ENCODE measurements at regions not wholly inside any gene's neighbourhood (a gene's known extent, or its start where the extent isn't known, plus 50 kb on each side); places are given as distances from the start of the nearest gene placed in this dataset.
"Not testable (repeated sequence)": the region's sequence is repeated elsewhere in the genome, so short reads cannot be mapped to it uniquely, and the experiment has no call there.

GRCh38 chr5:131001507-131001906 lies 163.5 kb downstream of the HINT1 start:
- no peak for DNase-seq

- no peak for DNase-seq
Measured at GRCh38 chr5:131000289-131000688, 164.8 kb downstream of the HINT1 start.

- DNase-seq: not testable (repeated sequence)
Measured at GRCh38 chr5:130996720-130997119, 168.3 kb downstream of the HINT1 start.

DNA sequence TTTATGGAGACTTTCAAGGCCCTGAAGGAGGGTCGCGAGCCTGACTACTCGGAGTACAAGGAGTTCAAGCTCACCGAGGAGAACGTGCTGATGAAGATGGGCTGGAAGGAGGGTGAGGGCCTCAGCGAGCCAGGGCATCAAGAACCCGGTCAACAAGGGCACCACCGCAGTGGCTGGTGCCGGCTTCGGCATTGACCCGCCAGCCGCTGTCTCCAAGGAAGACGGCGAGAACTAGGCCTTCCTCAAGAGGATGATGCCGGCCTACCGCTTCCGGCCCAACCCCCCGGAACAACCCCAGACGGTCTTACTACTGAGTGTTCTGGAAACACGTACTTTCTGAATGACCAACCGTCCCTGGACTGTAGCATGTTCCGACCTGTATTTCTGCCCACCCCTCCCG lies 169.2 kb downstream of the HINT1 start:
- no peak for DNase-seq

DNA sequence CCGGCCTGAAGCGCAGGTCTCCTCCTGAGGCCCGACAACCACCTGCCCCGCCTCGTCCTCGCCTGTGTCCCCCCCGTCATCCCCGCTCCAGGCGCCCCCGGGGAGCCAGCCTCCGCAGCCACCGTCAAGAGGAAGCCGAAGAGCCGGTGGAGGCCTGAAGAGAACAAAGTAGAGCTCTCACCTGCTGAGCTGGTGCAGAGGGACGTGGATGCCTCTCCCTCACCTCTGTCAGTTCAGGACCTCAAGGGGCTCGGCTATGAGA lies 169.9 kb downstream of the HINT1 start:
- no peak for DNase-seq

DNA sequence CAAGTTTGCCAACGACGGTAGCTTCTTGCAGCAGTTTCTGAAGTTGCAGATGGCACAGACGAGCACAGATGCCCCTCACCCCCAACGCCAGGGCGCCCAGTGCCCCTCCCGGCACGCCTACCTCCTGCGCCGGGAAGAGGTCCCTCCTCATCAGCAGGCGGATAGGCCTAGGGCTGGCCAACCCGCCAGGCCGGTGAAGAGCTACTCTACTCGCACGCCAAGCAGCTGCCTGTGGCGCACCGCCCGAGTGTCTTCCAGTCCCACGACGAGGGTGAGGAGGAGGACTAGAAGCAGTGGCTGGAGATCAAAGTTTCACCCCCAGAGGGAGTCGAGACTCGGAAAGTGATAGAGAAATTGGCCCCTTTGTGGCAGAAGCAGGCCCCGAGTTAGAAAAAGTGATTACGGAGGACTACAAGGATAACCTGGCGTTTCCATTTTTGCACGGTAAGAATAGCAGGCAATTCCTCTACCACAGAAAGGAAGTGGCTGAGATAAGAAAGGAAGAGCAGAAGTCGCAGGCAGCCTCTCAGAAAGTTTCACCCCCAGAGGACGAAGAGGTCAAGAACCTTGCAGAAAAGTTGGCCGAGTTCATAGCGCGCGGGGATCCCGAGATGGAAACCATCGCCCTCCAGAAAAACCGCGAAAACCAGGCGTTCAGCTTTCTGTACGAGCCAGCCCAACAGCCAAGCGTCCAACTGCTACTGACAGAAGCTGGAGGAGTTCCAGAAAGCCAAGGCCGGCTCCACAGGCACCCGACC lies 170.4 kb downstream of the HINT1 start:
- no peak for DNase-seq

- no peak for DNase-seq
Measured at GRCh38 chr5:130992621-130993020, 172.4 kb downstream of the HINT1 start.

DNA sequence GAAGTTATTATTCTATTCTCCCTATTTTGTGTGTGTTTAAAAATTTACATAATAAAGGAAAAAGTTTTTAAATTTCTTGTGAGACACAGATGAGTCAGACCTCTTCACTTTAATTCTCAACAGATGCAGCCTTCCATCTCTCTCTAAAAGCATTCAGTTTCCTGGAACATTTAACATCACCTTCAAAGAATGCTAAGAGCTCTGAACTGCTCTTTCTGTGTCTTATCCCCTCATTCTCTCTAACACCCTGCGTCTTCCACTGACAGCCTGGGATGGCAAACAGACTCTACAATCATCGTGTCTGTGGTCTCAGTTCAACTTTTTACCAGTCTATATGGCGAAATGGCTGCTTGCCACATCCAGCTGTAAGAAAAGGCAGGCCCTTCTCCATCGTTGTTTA lies 173.0 kb downstream of the HINT1 start:
- no peak for DNase-seq

- DNase-seq: no peak
Measured at GRCh38 chr5:130985776-130986175, 179.3 kb downstream of the HINT1 start.

DNA sequence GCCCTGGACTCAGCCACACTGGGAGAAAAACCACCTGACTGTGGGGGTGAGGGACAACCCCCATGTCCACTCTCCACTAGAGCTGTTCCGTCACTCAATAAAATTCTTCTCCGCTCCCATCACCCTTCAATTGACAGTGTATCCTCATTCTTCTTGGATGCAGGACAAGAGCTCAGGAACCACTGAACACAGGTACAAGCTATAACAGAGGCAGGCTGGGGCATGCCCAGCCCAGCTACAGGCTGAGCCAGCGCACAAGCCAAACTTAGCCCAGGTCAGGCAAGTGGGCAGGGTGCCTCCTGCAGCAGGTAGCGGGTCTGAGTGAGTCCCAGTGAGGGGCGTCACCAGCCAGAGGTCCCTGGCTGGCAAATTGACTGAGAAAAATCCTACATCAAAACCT lies 183.4 kb downstream of the HINT1 start:
- DNase-seq: no peak

DNA sequence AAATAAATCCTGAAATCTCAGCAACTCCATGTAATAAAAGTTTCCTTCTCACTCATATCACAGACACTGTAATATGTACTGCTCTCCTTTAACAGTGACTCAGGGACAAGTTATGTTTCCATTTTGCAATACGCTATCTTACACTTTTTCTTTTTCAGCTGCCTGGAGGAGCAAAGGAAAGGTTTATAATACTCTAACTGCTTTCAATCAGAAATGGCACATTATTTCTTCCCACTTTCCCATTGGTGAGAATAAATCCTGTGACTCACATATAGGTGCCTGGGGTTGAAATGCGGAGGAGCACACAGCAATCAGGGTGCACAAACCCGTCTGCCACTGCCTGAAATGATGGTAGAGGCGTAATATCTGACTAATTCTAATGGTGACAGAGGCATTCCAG lies 186.6 kb downstream of the HINT1 start:
- DNase-seq: no peak

- DNase-seq: no peak
Measured at GRCh38 chr5:130976493-130976892, 188.6 kb downstream of the HINT1 start.

DNA sequence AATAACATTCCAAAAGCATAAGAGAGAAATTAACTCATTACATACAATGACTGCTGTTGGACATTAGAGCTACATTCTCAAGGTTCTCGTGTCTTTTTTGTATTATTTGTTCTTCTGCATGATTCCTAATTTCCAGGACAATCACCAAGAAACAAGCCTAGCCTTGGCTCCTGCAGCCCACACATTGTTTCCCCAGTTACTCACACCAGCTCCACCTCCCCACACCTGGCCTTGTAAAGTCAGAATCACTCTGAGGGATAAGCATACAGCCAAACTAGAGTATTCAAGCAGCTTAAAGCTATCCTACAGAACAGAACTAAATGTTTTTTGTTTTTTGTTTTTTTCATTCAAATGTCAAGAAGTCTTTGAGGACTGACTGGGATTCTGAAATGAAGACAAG lies 189.2 kb downstream of the HINT1 start:
- DNase-seq: no peak

GRCh38 chr5:130975299-130975698 lies 189.8 kb downstream of the HINT1 start:
- DNase-seq: no peak

- no peak for DNase-seq
Measured at GRCh38 chr5:130974021-130974683, 190.9 kb downstream of the HINT1 start.

- no peak for DNase-seq
Measured at GRCh38 chr5:130966990-130967525, 198.0 kb downstream of the HINT1 start.

- no peak for DNase-seq
Measured at GRCh38 chr5:130965920-130966319, 199.1 kb downstream of the HINT1 start.

- DNase-seq: no peak
Measured at GRCh38 chr5:130965360-130965759, 199.7 kb downstream of the HINT1 start.

DNA sequence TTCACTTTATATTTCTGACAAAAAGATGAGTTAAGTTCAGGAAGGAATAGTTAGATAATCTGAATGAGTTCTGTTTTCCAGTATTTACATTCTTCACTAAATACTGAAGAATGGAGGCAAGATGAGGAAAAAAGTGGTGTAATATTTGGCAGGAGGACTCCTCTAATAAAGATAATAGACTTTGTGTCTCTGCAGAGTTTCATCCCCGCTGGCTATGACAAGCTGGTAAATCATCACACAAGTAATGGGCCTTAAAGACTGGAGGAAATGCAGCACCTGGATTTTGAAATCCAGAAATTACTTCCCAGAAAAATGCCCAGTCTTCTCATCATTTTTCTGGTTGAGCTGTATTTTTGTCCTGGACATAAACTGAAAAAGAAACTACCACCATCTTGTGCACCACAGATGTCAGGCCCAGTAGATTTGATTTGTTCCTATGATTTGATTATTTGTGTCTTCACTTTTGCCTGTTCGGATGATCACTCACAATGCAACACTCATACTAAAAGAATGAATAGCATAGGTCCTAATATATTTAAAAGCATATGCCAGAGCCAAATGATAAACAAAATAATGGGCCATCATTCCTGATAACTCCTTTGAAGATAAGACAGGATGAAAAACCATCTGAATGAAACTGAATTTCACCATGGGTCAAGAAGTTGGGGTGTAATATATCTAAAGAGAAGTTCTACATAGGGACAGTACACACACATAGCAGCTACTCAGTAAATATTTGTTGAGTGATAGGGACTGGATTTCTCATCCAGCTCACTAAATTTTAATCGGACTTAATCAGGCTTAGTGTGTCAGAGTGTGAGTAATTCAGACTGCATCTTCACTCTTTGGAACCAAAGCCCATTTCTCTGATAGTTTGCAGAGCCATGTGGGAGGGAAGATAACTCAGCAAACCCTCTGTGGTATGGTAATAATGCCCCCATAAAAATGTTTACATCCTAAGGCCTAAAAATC lies 200.5 kb downstream of the HINT1 start:
- no peak for DNase-seq

DNA sequence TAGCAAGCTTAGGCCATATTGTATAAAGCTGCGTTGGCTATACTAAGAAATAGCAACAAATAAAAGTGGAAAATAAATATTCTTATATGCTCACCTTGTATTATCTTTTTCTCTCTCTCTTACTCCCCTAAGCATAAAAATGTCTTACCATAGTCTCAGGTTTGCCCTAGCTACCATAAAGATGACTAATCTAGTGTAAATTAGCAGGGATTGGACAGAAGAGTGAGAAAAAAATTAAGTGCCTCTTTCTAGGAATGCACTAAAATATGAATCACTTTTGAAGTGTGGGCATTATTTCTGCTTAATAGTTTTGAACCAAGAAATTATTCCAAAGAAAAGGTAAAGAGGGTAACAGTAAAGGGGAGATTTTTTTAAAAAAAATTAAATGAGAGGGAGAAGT lies 201.3 kb downstream of the HINT1 start:
- no peak for DNase-seq

DNA sequence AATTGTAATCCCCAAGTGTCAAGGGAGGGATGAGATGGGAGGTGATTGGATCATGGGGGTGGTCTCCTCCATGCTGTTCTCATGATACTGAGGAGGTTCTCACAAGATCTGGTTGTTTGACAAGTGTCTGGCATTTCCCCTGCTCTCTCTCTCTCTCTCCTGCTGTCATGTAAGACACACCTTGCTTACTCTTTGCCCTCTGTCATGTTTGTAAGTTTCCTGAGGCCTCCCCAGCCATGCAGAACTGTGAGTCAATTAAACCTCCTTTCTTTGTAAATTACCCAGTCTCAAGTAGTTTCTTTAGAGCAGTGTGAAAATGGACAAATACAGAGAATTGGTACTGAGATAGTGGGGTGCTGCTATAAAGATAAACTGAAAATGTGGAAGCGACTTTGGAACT lies 207.9 kb downstream of the HINT1 start:
- DNase-seq: no peak

- no peak for DNase-seq
Measured at GRCh38 chr5:130955041-130955440, 210.0 kb downstream of the HINT1 start.

DNA sequence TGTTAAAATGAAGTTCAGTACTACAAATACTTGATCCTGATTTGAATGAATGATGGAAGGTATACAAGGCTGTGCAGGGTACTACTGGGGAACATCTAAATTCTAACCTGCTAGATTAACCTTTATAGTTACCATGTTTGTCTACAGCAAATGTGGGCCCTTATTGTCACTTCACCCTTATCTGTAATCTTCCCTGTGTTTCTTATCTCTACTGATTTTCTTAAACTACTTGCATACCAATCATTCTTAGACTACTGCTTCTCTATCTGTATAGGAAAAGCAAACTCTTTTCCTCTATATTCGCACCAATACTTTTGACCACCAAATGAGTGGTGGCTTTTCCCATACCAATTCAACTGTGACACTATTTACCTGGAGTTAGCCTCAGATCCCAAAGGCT lies 210.7 kb downstream of the HINT1 start:
- no peak for DNase-seq

DNA sequence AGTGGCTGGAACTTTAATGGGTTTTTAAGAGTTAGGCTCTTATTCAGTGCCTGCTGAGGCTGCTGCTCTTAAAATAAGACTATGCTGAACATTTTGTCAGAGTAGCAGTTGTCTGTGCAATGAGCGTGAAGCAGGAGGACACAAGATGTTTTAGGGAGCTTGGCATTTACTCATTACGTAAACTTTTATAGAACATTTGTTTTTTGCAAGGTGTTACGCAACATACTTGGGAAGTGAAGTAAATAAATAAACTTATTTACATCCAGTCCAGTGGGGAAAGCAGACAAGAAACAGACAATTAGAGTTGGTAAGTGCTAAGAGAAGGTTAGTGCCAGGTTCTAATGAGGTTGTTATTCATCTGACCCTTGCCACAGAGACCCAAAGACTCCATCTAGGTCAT lies 226.0 kb downstream of the HINT1 start:
- no peak for DNase-seq

Data from NCI-H526 (cell line).